Effector memory CD8-positive, alpha-beta T cell (primary cell): ENCODE measurements at regions not wholly inside any gene's neighbourhood (a gene's known extent, or its start where the extent isn't known, plus 50 kb on each side); places are given as distances from the start of the nearest gene placed in this dataset.
"Not testable (repeated sequence)": the region's sequence is repeated elsewhere in the genome, so short reads cannot be mapped to it uniquely, and the experiment has no call there.

Source experiments
- ATAC-seq: fragments of 150-1000 bp; cut with Tn5 transposase; replicated peaks from 2 replicates; pipeline ENCODE4 v1.10.0; 2021; ENCODE audit warnings: mild to moderate bottlenecking, moderate library complexity
- DNase-seq, 3 experiments: peaks; one replicate each; pipeline ENCODE4 v3.0.0; 2021
- H3K27ac Mint-ChIP-seq, 2 donors: one replicate each; pipeline ENCODE4 v1.8.0; 2022; ENCODE audit warnings: mild to moderate bottlenecking in 2 of 2, mixed read lengths in 2 of 2, moderate library complexity in 2 of 2
- H3K27me3 Mint-ChIP-seq, 2 donors: one replicate each; pipeline ENCODE4 v1.8.0; 2022; ENCODE audit warnings: mixed read lengths in 2 of 2
- H3K36me3 Mint-ChIP-seq: one replicate; pipeline ENCODE4 v1.8.0; 2022; ENCODE audit warnings: mild to moderate bottlenecking, moderate library complexity, mixed read lengths; ENCODE audit not compliant: insufficient read depth
- H3K4me1 Mint-ChIP-seq, 2 donors: one replicate each; pipeline ENCODE4 v1.8.0; 2022; ENCODE audit warnings: low read depth in 2 of 2, mixed read lengths in 2 of 2
- H3K4me3 Mint-ChIP-seq, 2 donors: one replicate each; pipeline ENCODE4 v1.8.0; 2022; ENCODE audit warnings: mild to moderate bottlenecking in 2 of 2, mixed read lengths in 2 of 2, moderate library complexity in 2 of 2
- H3K9me3 Mint-ChIP-seq, 2 donors: one replicate each; pipeline ENCODE4 v1.8.0; 2022; ENCODE audit warnings: mixed read lengths in 2 of 2

GRCh38 chr3:34619990-34620389 is 821.6 kb downstream of the PDCD6IP start:
- H3K9me3 Mint-ChIP-seq, result peaks cover 3 to 13% of the 10 kb centered on the region in 2 donors
- H3K4me3 Mint-ChIP-seq, result no peak overlapping the region
- H3K27ac Mint-ChIP-seq, result no peak overlapping the region
- DNase-seq (no peak), ATAC-seq (no peak)
- H3K27me3 Mint-ChIP-seq, result no peaks in the 10 kb centered on the region
- H3K4me1 Mint-ChIP-seq, result no peaks in the 10 kb centered on the region
- no peaks in the 10 kb centered on the region for H3K36me3 Mint-ChIP-seq

- H3K27ac Mint-ChIP-seq, result no peak overlapping the region
- H3K4me3 Mint-ChIP-seq, result no peak overlapping the region
- DNase-seq (no peak), ATAC-seq (no peak)
- no peaks in the 10 kb centered on the region for H3K27me3 Mint-ChIP-seq
- H3K9me3 Mint-ChIP-seq, result peaks cover 3 to 6% of the 10 kb centered on the region in 2 donors
- no peaks in the 10 kb centered on the region for H3K36me3 Mint-ChIP-seq
- H3K4me1 Mint-ChIP-seq, result no peaks in the 10 kb centered on the region
Measured at GRCh38 chr3:34626699-34627098, 828.3 kb downstream of the PDCD6IP start.

GRCh38 chr3:34634939-34635338 is 836.5 kb downstream of the PDCD6IP start:
- Mint-ChIP-seq H3K36me3 (no peaks in the 10 kb centered on the region), H3K27ac (no peak overlapping the region), H3K9me3 (peaks cover 0 to 2% of the 10 kb centered on the region in 2 donors), H3K27me3 (no peaks in the 10 kb centered on the region), H3K4me1 (no peaks in the 10 kb centered on the region), H3K4me3 (no peak overlapping the region)
- ATAC-seq, result no peak
- DNase-seq, result no peak

GRCh38 chr3:34635352-34635850 is 837.0 kb downstream of the PDCD6IP start:
- Mint-ChIP-seq H3K9me3 (peaks cover 0 to 2% of the 10 kb centered on the region in 2 donors), H3K27me3 (no peaks in the 10 kb centered on the region), H3K4me1 (no peaks in the 10 kb centered on the region), H3K27ac (no peak overlapping the region), H3K4me3 (no peak overlapping the region), H3K36me3 (no peaks in the 10 kb centered on the region)
- DNase-seq (no peak), ATAC-seq (no peak)

GRCh38 chr3:34646911-34647460 is 848.6 kb downstream of the PDCD6IP start:
- no peaks in the 10 kb centered on the region for H3K9me3 Mint-ChIP-seq
- no peaks in the 10 kb centered on the region for H3K36me3 Mint-ChIP-seq
- no peak overlapping the region for H3K4me3 Mint-ChIP-seq
- DNase-seq (no peak), ATAC-seq (no peak)
- H3K27me3 Mint-ChIP-seq, result no peaks in the 10 kb centered on the region
- no peak overlapping the region for H3K27ac Mint-ChIP-seq
- H3K4me1 Mint-ChIP-seq, result no peaks in the 10 kb centered on the region

GRCh38 chr3:34650131-34650530 is 851.7 kb downstream of the PDCD6IP start:
- ATAC-seq (no peak), DNase-seq (no peak)
- H3K4me3 Mint-ChIP-seq, result no peak overlapping the region
- H3K4me1 Mint-ChIP-seq, result no peaks in the 10 kb centered on the region
- no peak overlapping the region for H3K27ac Mint-ChIP-seq
- H3K36me3 Mint-ChIP-seq, result no peaks in the 10 kb centered on the region
- no peaks in the 10 kb centered on the region for H3K9me3 Mint-ChIP-seq
- H3K27me3 Mint-ChIP-seq, result no peaks in the 10 kb centered on the region

GRCh38 chr3:34668915-34669314 is 870.5 kb downstream of the PDCD6IP start:
- Mint-ChIP-seq H3K9me3 (peaks cover 5 to 13% of the 10 kb centered on the region in 2 donors), H3K4me3 (no peak overlapping the region), H3K27ac (no peak overlapping the region)

GRCh38 chr3:34669490-34669889 is 871.1 kb downstream of the PDCD6IP start:
- H3K4me3 Mint-ChIP-seq, result no peak overlapping the region
- peaks cover 5 to 13% of the 10 kb centered on the region in 2 donors for H3K9me3 Mint-ChIP-seq
- H3K36me3 Mint-ChIP-seq, result no peaks in the 10 kb centered on the region
- ATAC-seq (no peak), DNase-seq (no peak)
- H3K27me3 Mint-ChIP-seq, result no peaks in the 10 kb centered on the region
- H3K27ac Mint-ChIP-seq, result no peak overlapping the region
- no peaks in the 10 kb centered on the region for H3K4me1 Mint-ChIP-seq

More at GRCh38 chr3:34668915-34669314, 870.5 kb downstream of the PDCD6IP start:
- Mint-ChIP-seq H3K4me1 (no peaks in the 10 kb centered on the region), H3K27me3 (no peaks in the 10 kb centered on the region), H3K36me3 (no peaks in the 10 kb centered on the region)
- ATAC-seq, result no peak
- DNase-seq, result no peak

GRCh38 chr3:34675383-34676120 is 877.1 kb downstream of the PDCD6IP start:
- peaks cover 4 to 13% of the 10 kb centered on the region in 2 donors for H3K9me3 Mint-ChIP-seq
- no peaks in the 10 kb centered on the region for H3K27me3 Mint-ChIP-seq
- ATAC-seq (no peak), DNase-seq (no peak)
- H3K36me3 Mint-ChIP-seq, result no peaks in the 10 kb centered on the region
- no peak overlapping the region for H3K27ac Mint-ChIP-seq
- no peaks in the 10 kb centered on the region for H3K4me1 Mint-ChIP-seq
- H3K4me3 Mint-ChIP-seq, result no peak overlapping the region

GRCh38 chr3:34676436-34676835 is 878.0 kb downstream of the PDCD6IP start:
- no peak overlapping the region for H3K4me3 Mint-ChIP-seq
- no peak for ATAC-seq
- no peak overlapping the region for H3K27ac Mint-ChIP-seq
- H3K9me3 Mint-ChIP-seq, result peaks cover 5 to 13% of the 10 kb centered on the region in 2 donors
- H3K27me3 Mint-ChIP-seq, result no peaks in the 10 kb centered on the region
- no peaks in the 10 kb centered on the region for H3K4me1 Mint-ChIP-seq
- DNase-seq, result no peak
- no peaks in the 10 kb centered on the region for H3K36me3 Mint-ChIP-seq

- no peak for ATAC-seq
- DNase-seq, result no peak
- no peak overlapping the region for H3K4me3 Mint-ChIP-seq
- H3K9me3 Mint-ChIP-seq, result peaks cover 0 to 7% of the 10 kb centered on the region in 2 donors
- no peaks in the 10 kb centered on the region for H3K27me3 Mint-ChIP-seq
- H3K4me1 Mint-ChIP-seq, result no peaks in the 10 kb centered on the region
- H3K27ac Mint-ChIP-seq, result no peak overlapping the region
- no peaks in the 10 kb centered on the region for H3K36me3 Mint-ChIP-seq
Measured at GRCh38 chr3:34678575-34678974, 880.1 kb downstream of the PDCD6IP start.

- H3K4me1 Mint-ChIP-seq, H3K27ac Mint-ChIP-seq, DNase-seq, H3K36me3 Mint-ChIP-seq, H3K27me3 Mint-ChIP-seq, ATAC-seq, H3K9me3 Mint-ChIP-seq, H3K4me3 Mint-ChIP-seq: not testable (repeated sequence)
Measured at GRCh38 chr3:34679055-34679454, 880.6 kb downstream of the PDCD6IP start.

GRCh38 chr3:34683851-34684250 is 885.4 kb downstream of the PDCD6IP start:
- ATAC-seq (no peak), DNase-seq (peak in 1 of 3 experiments; percentile 7)
- H3K27ac Mint-ChIP-seq, result no peak overlapping the region

GRCh38 chr3:34686541-34686940 is 888.1 kb downstream of the PDCD6IP start:
- Mint-ChIP-seq H3K4me1 (no peaks in the 10 kb centered on the region), H3K36me3 (no peaks in the 10 kb centered on the region), H3K27me3 (no peaks in the 10 kb centered on the region), H3K27ac (no peak overlapping the region), H3K9me3 (peaks cover 0 to 1% of the 10 kb centered on the region in 2 donors), H3K4me3 (no peak overlapping the region)
- DNase-seq (no peak), ATAC-seq (no peak)

More at GRCh38 chr3:34683851-34684250, 885.4 kb downstream of the PDCD6IP start:
- Mint-ChIP-seq H3K27me3 (no peaks in the 10 kb centered on the region), H3K4me3 (no peak overlapping the region), H3K36me3 (no peaks in the 10 kb centered on the region), H3K4me1 (no peaks in the 10 kb centered on the region), H3K9me3 (peaks cover 0 to 7% of the 10 kb centered on the region in 2 donors)
